HG03432 (cell line): ENCODE measurements at regions not wholly inside any gene's neighbourhood (a gene's known extent, or its start where the extent isn't known, plus 50 kb on each side); places are given as distances from the start of the nearest gene placed in this dataset.
"Not testable (repeated sequence)": the region's sequence is repeated elsewhere in the genome, so short reads cannot be mapped to it uniquely, and the experiment has no call there.

Source experiments
- ATAC-seq: cut with Tn5 transposase; IDR thresholded peaks from one replicate; pipeline ENCODE4 v1.9.1; 2021; ENCODE audit warnings: mild to moderate bottlenecking, moderate library complexity; ENCODE audit not compliant: unreplicated experiment

- ATAC-seq, result peak; percentile 68
Observed at GRCh38 chr13:23087880-23088279, 92.9 kb upstream of the SGCG start.

GRCh38 chr13:23098161-23098907 lies 82.4 kb upstream of the SGCG start:
- ATAC-seq, result no peak

GRCh38 chr13:23105051-23105450 lies 75.7 kb upstream of the SGCG start:
- no peak for ATAC-seq

GRCh38 chr13:23107665-23108064 lies 73.1 kb upstream of the SGCG start:
- no peak for ATAC-seq

GRCh38 chr13:23119131-23119530 lies 61.6 kb upstream of the SGCG start:
- ATAC-seq, result no peak

GRCh38 chr13:23127540-23127939 lies 53.2 kb upstream of the SGCG start:
- ATAC-seq, result not testable (repeated sequence)

- no peak for ATAC-seq
Observed at GRCh38 chr13:23129331-23129730, 51.4 kb upstream of the SGCG start.
